ENCODE measurements at regions not wholly inside any gene's neighbourhood (a gene's known extent, or its start where the extent isn't known, plus 50 kb on each side); places are given as distances from the start of the nearest gene placed in this dataset.

- no peak for DNase-seq
Observed at GRCh38 chr6:139637766-139638165, 263.3 kb upstream of the CITED2 start.

- DNase-seq: no peak
Observed at GRCh38 chr6:139636391-139636790, 261.9 kb upstream of the CITED2 start.

- DNase-seq: no peak
Observed at GRCh38 chr6:139635401-139636130, 261.1 kb upstream of the CITED2 start.

GRCh38 chr6:139632840-139633239, 258.4 kb upstream of the CITED2 start:
- no peak for DNase-seq

GRCh38 chr6:139628270-139628669, 253.8 kb upstream of the CITED2 start:
- no peak for DNase-seq

GRCh38 chr6:139627091-139627490, 252.6 kb upstream of the CITED2 start:
- no peak for DNase-seq

- DNase-seq: no peak
Observed at GRCh38 chr6:139625998-139626975, 251.8 kb upstream of the CITED2 start.

GRCh38 chr6:139625081-139625939, 250.9 kb upstream of the CITED2 start:
- DNase-seq: no peak

- no peak for DNase-seq
Observed at GRCh38 chr6:139623372-139623771, 248.9 kb upstream of the CITED2 start.

GRCh38 chr6:139613496-139613895, 239.0 kb upstream of the CITED2 start:
- DNase-seq: no peak

GRCh38 chr6:139612135-139612465, 237.7 kb upstream of the CITED2 start:
- DNase-seq: no peak

- DNase-seq: no peak
Observed at GRCh38 chr6:139611327-139612134, 237.1 kb upstream of the CITED2 start.

- DNase-seq: no peak
Observed at GRCh38 chr6:139608466-139609261, 234.2 kb upstream of the CITED2 start.

GRCh38 chr6:139605350-139605749, 230.9 kb upstream of the CITED2 start:
- DNase-seq: no peak

GRCh38 chr6:139603581-139603980, 229.1 kb upstream of the CITED2 start:
- no peak for DNase-seq

GRCh38 chr6:139602577-139602976, 228.1 kb upstream of the CITED2 start:
- no peak for DNase-seq

- no peak for DNase-seq
Observed at GRCh38 chr6:139600919-139601475, 226.5 kb upstream of the CITED2 start.

GRCh38 chr6:139600343-139600742, 225.9 kb upstream of the CITED2 start:
- DNase-seq: no peak

- no peak for DNase-seq
Observed at GRCh38 chr6:139597771-139598755, 223.6 kb upstream of the CITED2 start.
